TTC549 (cell line): ENCODE measurements at regions not wholly inside any gene's neighbourhood (a gene's known extent, or its start where the extent isn't known, plus 50 kb on each side); places are given as distances from the start of the nearest gene placed in this dataset.

Experiments
- FAIRE-seq: peaks from 2 replicates; lab custom pipeline; 2012; peaks lifted over from hg19 to GRCh38; lab: Jason Lieb, UNC

DNA sequence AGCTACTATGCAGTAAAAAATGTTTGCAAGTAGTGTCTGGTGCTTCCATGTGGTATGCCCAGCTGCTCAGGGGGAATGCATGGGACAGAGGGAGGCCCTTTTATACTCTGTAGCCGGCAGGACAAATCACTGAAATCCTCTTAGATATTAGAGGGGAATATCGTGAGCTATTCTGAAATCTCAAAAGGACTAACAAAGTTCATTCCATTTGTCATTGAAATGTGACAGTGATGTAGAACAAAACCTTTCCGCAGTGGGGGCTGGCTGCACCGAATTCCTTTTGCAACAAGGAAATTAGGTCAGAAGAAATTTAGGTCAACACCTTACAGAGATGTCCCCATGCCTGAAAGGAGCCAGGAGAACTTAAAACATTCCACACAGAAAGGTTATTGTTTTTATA lies 72.4 kb upstream of the MEF2C start:
- no peak for FAIRE-seq

GRCh38 chr5:88954511-88954910 lies 71.5 kb upstream of the MEF2C start:
- no peak for FAIRE-seq

DNA sequence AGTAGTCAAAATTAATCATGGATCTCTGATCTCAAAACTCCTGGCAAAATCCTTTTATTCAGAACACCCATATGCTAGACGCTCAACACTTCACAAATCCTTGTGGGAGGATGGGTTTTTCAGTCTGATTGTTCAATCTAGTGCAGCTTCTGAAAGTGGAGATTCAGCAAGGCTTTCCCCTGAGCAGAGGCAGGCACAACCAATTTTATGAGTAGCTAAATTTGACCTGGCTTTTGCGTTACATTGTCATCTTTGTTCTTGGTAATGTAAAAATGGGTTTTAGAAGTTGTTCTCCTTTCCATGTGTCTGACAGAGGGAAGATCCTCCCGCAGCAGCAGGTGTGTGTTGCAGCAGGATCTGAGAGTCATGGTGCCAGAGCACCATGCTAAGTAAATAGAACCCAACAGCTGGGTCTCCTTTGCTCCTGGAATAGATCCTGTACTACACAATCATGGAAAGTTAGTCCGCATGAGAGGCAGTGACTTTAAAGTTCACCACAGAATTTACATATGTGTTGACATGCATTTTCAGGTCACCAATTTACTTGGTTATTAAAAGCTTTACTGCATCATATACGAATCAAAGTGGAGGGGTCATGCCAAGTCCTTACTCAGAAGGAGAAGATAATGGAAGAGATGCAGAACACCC lies 70.1 kb upstream of the MEF2C start:
- FAIRE-seq, result no peak

- no peak for FAIRE-seq
These were observed 69.4 kb upstream of the MEF2C start for GRCh38 chr5:88952344-88952743.

DNA sequence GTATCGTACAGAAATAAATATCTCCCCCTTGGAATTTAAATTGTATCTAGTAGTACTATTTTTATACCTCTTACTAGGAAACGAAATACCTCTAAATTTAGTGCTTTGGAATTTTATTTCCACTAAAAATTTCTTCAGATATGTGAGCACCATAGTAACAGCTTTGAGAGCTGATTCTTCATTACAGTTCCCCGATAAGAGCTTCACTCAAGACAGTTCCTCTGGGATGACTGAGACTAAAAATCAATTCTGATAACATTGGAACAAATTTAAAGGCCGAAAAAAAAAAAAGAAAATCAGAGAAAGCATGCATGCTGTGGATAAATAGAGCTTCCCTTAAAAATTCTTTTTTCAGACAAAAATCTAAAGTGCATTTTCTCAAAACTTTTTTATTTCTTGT lies 68.5 kb upstream of the MEF2C start:
- no peak for FAIRE-seq

- no peak for FAIRE-seq
These were observed 66.0 kb upstream of the MEF2C start for GRCh38 chr5:88948746-88949600.

DNA sequence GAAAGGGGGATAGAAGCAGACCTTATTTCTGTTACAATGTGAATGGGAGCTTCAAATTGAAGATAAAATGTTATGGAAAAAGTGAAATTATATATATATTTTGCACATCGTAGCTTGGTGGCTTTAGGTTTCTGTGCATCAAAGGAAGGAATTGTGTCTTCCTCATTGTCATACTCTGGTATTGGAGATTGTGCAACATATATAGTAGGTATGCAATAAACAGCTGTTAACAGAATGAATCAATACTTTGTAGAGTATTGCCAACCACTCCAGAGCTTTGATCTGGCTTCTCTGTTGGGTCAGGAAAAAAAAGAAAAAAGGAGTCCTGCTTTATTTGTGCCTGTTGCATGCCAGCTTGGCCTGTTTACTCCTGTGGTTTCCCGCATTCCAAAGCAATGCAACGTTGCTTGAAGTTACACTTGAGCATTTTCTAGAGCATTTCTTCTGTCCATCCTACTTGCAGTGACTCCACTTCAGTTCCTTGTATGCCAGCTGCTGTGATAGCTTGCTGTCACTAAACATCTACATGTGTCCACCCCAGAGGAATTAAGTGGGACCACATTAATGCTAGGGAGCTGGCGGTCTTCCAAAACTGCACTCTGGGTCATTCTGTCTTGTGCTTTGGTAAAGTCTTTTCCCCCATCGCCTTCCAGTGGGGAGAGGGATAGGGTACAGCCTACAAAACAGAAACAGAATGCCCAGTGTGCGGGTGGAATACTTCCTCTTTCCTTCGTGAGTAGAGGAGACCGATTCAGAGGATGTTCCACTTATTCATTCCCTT lies 62.0 kb upstream of the MEF2C start:
- no peak for FAIRE-seq

DNA sequence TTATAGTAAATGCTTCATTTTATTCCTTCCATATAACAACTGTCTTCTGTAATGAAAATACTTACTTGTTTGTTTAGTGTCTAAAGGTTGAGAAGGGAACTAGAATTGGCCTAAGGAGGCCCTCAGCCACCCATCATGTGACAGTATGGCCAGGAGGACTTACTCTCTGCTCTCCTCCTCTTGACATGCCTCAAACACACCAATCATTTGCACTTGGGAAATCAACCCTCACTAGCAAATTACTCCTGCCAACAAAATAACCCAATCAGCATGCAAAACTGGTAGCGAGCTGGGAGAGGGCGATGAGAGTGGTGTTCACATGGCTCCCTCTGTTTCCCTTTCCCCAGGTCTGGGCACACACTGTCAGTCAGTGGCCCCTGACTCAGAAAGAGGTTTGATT lies 58.6 kb upstream of the MEF2C start:
- FAIRE-seq, result no peak

- FAIRE-seq, result no peak
These were observed 57.7 kb upstream of the MEF2C start for GRCh38 chr5:88940713-88941112.

DNA sequence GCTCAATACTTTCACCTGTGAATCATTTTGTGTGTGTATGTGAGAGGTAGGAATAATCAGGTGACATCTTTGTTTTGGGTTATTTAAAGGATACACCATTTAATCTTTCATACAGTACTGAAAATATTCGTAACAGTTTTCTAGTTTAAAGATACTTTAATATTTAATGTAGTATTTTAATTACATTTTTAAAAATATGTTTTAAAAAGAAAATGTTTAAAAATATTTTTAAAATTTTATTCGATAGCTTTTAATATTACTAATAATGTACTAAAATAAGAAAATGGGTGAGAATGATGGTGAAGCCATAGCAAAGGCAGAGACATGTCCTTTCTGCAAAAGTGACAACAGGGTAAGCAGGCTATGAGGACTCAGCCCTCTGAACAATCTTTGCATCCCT lies 56.3 kb upstream of the MEF2C start:
- no peak for FAIRE-seq

GRCh38 chr5:88938488-88938887 lies 55.5 kb upstream of the MEF2C start:
- FAIRE-seq, result no peak

GRCh38 chr5:88937406-88937805 lies 54.4 kb upstream of the MEF2C start:
- FAIRE-seq, result no peak

GRCh38 chr5:88934439-88934838 lies 51.5 kb upstream of the MEF2C start:
- no peak for FAIRE-seq
